ENCODE measurements at regions not wholly inside any gene's neighbourhood (a gene's known extent, or its start where the extent isn't known, plus 50 kb on each side); places are given as distances from the start of the nearest gene placed in this dataset.
"Not testable (repeated sequence)": the region's sequence is repeated elsewhere in the genome, so short reads cannot be mapped to it uniquely, and the experiment has no call there.

GRCh38 chr1:220475608-220476007 lies 52.3 kb upstream of the MARK1 start:
- not testable (repeated sequence) for ATAC-seq; H3K27ac Mint-ChIP-seq; H3K9me3 Mint-ChIP-seq; DNase-seq (ENCODE audit: low spot score in 2 of 2); H3K36me3 Mint-ChIP-seq

GRCh38 chr1:220475141-220475540 lies 52.8 kb upstream of the MARK1 start:
- not testable (repeated sequence) for H3K27ac Mint-ChIP-seq; DNase-seq (ENCODE audit: low spot score in 2 of 2); H3K9me3 Mint-ChIP-seq; H3K36me3 Mint-ChIP-seq; ATAC-seq

DNA sequence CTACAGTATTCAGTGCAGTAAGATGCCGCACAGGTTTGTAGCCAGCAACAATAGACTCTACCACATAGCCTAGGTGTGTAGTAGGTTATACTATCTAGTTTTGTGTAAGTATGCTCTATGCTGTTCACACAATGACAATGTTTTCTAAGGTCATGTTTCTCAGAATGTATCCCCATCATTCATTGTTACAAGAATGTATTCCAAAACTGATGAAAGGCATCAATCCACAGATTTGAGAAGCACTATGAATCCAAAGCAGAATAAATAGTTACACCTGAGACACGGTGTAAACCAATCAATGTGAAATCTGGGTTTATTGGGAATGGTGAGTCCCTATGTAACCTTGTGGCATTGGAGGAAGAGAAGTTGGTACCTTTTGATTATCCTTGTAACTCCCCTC lies 54.5 kb upstream of the MARK1 start:
- DNase-seq (ENCODE audit: low spot score in 2 of 2) (no peak), ATAC-seq (no peak)
- Mint-ChIP-seq H3K9me3 (peaks cover 0 to 3% of the 10 kb centered on the region in 2 donors), H3K27ac (no peak overlapping the region), H3K36me3 (no peaks in the 10 kb centered on the region)

GRCh38 chr1:220462752-220463151 lies 65.2 kb upstream of the MARK1 start:
- Mint-ChIP-seq H3K27ac (no peak overlapping the region), H3K36me3 (peaks cover 0 to 5% of the 10 kb centered on the region in 2 donors), H3K9me3 (no peaks in the 10 kb centered on the region)
- no peak for ATAC-seq
- no peak for DNase-seq (ENCODE audit: low spot score in 2 of 2)

GRCh38 chr1:220458936-220459335 lies 69.0 kb upstream of the MARK1 start:
- Mint-ChIP-seq H3K36me3 (no peaks in the 10 kb centered on the region), H3K9me3 (no peaks in the 10 kb centered on the region), H3K27ac (no peak overlapping the region)
- no peak for DNase-seq (ENCODE audit: low spot score in 2 of 2)
- ATAC-seq = no peak

- no peak for DNase-seq (ENCODE audit: low spot score in 2 of 2)
- Mint-ChIP-seq H3K27ac (peak overlapping the region in 1 of 2 donors; percentile 4), H3K36me3 (no peaks in the 10 kb centered on the region), H3K9me3 (no peaks in the 10 kb centered on the region)
- ATAC-seq = no peak
Measured at GRCh38 chr1:220457957-220458609, 69.9 kb upstream of the MARK1 start.

GRCh38 chr1:220455559-220455958 lies 72.4 kb upstream of the MARK1 start:
- no peaks in the 10 kb centered on the region for H3K36me3 Mint-ChIP-seq
- H3K27ac Mint-ChIP-seq = no peak overlapping the region
- no peak for DNase-seq (ENCODE audit: low spot score in 2 of 2)
- no peaks in the 10 kb centered on the region for H3K9me3 Mint-ChIP-seq
- no peak for ATAC-seq

- no peak for ATAC-seq
- no peak overlapping the region for H3K27ac Mint-ChIP-seq
Measured at GRCh38 chr1:220454155-220454777, 73.7 kb upstream of the MARK1 start.

GRCh38 chr1:220453371-220453770 lies 74.6 kb upstream of the MARK1 start:
- Mint-ChIP-seq H3K36me3 (no peaks in the 10 kb centered on the region), H3K9me3 (no peaks in the 10 kb centered on the region), H3K27ac (no peak overlapping the region)
- ATAC-seq = no peak
- DNase-seq (ENCODE audit: low spot score in 2 of 2) = no peak

More at GRCh38 chr1:220454155-220454777, 73.7 kb upstream of the MARK1 start:
- Mint-ChIP-seq H3K9me3 (no peaks in the 10 kb centered on the region), H3K36me3 (no peaks in the 10 kb centered on the region)
- DNase-seq (ENCODE audit: low spot score in 2 of 2) = no peak

- H3K9me3 Mint-ChIP-seq = no peaks in the 10 kb centered on the region
- no peak for DNase-seq (ENCODE audit: low spot score in 2 of 2)
- no peak overlapping the region for H3K27ac Mint-ChIP-seq
- ATAC-seq = no peak
- H3K36me3 Mint-ChIP-seq = no peaks in the 10 kb centered on the region
Measured at GRCh38 chr1:220451532-220451931, 76.4 kb upstream of the MARK1 start.

GRCh38 chr1:220450927-220451326 lies 77.0 kb upstream of the MARK1 start:
- ATAC-seq = no peak
- Mint-ChIP-seq H3K9me3 (no peaks in the 10 kb centered on the region), H3K27ac (no peak overlapping the region), H3K36me3 (no peaks in the 10 kb centered on the region)
- DNase-seq (ENCODE audit: low spot score in 2 of 2) = no peak

GRCh38 chr1:220448217-220448616 lies 79.7 kb upstream of the MARK1 start:
- Mint-ChIP-seq H3K9me3 (peaks cover 4 to 5% of the 10 kb centered on the region in 2 donors), H3K27ac (no peak overlapping the region), H3K36me3 (no peaks in the 10 kb centered on the region)
- DNase-seq (ENCODE audit: low spot score in 2 of 2) (no peak), ATAC-seq (no peak)

DNA sequence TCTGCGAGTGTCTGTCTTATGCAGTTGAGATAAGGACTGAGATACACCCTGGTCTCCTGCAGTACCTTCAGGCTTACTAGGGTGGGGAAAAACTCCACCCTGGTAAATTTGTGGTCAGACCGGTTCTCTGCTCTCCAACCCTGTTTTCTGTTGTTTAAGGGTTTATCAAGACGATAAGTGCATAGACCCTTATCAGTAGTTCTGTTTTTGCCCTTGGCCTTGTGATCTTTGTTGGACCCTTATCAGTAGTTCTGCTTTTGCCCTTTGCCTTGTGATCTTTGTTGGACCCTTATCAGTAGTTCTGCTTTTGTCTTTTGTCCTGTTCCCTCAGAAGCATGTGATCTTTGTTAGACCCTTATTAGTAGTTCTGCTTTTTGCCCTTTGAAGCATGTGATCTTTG lies 83.3 kb upstream of the MARK1 start:
- DNase-seq (ENCODE audit: low spot score in 2 of 2); ATAC-seq; H3K9me3 Mint-ChIP-seq; H3K27ac Mint-ChIP-seq; H3K36me3 Mint-ChIP-seq: not testable (repeated sequence)

DNA sequence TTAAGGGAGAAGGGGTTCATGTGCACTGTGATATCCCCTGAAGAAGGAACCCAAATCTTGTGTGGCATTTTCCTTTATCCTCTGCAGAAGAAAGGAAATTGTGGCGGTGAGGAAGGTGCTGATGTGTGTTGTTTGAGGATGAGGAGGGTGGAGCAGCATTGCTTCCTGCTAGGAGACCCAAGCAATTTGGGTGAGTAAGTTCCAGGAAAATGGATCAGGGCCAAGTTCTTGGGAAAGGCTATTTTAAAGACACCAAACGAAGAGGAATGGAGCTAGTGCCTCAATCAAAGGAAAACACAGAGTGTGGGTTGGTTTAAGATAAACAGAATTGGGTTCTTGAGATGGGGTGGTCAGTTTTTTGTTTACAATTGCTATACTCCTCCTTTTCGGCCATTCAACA lies 86.7 kb upstream of the MARK1 start:
- Mint-ChIP-seq H3K9me3 (peaks cover 4 to 5% of the 10 kb centered on the region in 2 donors), H3K36me3 (no peaks in the 10 kb centered on the region), H3K27ac (no peak overlapping the region)
- DNase-seq (ENCODE audit: low spot score in 2 of 2) (no peak), ATAC-seq (no peak)

GRCh38 chr1:220438741-220439140 lies 89.2 kb upstream of the MARK1 start:
- H3K27ac Mint-ChIP-seq = no peak overlapping the region
- H3K36me3 Mint-ChIP-seq = no peaks in the 10 kb centered on the region
- DNase-seq (ENCODE audit: low spot score in 2 of 2) (no peak), ATAC-seq (no peak)
- peaks cover 0 to under 1% of the 10 kb centered on the region in 2 donors for H3K9me3 Mint-ChIP-seq

GRCh38 chr1:220432408-220432807 lies 95.5 kb upstream of the MARK1 start:
- no peak overlapping the region for H3K27ac Mint-ChIP-seq
- no peaks in the 10 kb centered on the region for H3K36me3 Mint-ChIP-seq
- no peaks in the 10 kb centered on the region for H3K9me3 Mint-ChIP-seq
- no peak for DNase-seq (ENCODE audit: low spot score in 2 of 2)
- no peak for ATAC-seq

DNA sequence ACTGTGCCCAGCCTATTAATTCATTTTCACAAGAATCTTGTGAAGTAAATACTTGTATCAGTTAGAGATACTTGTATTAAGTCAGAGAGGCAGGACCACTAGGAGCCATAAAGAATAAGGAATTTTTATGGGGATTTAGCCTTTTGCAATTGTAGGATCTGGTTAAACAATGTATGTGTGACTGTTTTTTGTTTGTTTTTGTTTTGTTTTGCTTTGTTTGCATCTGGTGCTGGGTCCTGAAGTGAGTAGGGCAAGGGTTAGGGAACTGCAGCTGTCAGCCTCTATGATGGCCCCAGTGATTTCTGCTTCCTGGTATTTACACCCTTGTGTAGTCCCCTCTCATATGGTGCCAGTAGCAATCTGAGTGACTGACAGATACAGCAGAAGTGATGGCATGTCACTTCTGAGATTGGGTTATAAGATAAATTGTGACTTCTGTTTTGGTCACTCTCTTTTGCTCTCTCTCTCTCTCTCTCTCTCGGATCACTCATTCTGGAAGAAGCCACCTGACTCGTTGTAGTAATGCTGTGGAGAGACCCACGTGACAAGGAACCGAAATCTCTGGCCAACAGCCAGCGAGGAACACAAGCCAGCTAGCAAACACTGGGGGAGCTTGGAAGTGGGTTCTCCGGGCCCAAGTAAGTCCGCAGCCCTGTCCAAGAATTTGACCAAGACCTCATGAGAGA lies 96.2 kb upstream of the MARK1 start:
- ATAC-seq = no peak
- no peak for DNase-seq (ENCODE audit: low spot score in 2 of 2)
- Mint-ChIP-seq H3K27ac (no peak overlapping the region), H3K36me3 (no peaks in the 10 kb centered on the region), H3K9me3 (no peaks in the 10 kb centered on the region)

DNA sequence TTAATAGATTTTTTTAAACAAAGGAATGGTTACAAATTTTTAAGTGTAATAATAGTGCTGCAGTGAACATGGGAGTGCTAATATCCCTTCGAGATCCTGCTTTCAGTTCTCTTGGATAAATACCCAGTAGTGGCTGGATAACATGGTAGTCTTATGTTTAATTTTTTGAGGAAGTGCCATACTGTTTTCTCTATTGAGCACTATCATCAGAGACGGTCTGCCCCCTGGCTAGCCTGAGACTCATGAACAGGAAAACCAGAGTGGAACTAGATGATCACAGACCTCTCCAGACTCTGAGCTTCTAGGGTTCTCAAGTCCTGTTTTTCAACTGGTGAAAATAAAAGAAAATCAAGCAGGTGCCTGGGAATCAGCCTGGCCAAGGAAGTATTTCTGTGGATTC lies 97.3 kb upstream of the MARK1 start:
- Mint-ChIP-seq H3K27ac (no peak overlapping the region), H3K36me3 (no peaks in the 10 kb centered on the region), H3K9me3 (no peaks in the 10 kb centered on the region)
- ATAC-seq (no peak), DNase-seq (ENCODE audit: low spot score in 2 of 2) (no peak)

Data from activated naive CD4-positive, alpha-beta T cell treated with anti-CD3 and anti-CD28 coated beads, Interleukin-2, amount 50 U/mL, for 72 hours (primary cell).